ENCODE measurements at regions not wholly inside any gene's neighbourhood (a gene's known extent, or its start where the extent isn't known, plus 50 kb on each side); places are given as distances from the start of the nearest gene placed in this dataset.

GRCh38 chr10:89954787-89955566, 253.6 kb downstream of the KIF20B start:
- H3K27me3 Mint-ChIP-seq, result peaks cover 7% of the 10 kb centered on the region
- Histone ChIP-seq H3K27ac (ENCODE audit: low read depth in 1 of 2, low read length in 2 of 2) (no peak overlapping the region), H3K4me1 (ENCODE audit: insufficient read depth, low read length) (no peaks in the 10 kb centered on the region), H3K9me3 (ENCODE audit: control insufficient read depth in 1 of 2, insufficient read depth in 1 of 2, low read length in 2 of 2) (no peaks in the 10 kb centered on the region), H3K27me3 (ENCODE audit: control insufficient read depth in 1 of 2, insufficient read depth in 2 of 2, low read length in 2 of 2) (no peaks in the 10 kb centered on the region), H3K4me3 (ENCODE audit: low read length) (no peak overlapping the region), H3K36me3 (ENCODE audit: insufficient read depth, low read length) (no peaks in the 10 kb centered on the region)
- H3K9me3 Mint-ChIP-seq, result no peaks in the 10 kb centered on the region
- no peak overlapping the region for H3K27ac Mint-ChIP-seq
- no peak for DNase-seq
- no peaks in the 10 kb centered on the region for H3K4me1 Mint-ChIP-seq (ENCODE audit: low read depth)
- intact Hi-C loops (cut with DNase I, micrococcal nuclease), result no loop called here
- ChIA-PET CTCF (no interaction called here), POLR2A (no interaction called here)
- ATAC-seq (ENCODE audit: poor library complexity), result no peak
- TF ChIP-seq CTCF (IDR thresholded peaks at IDR 0.05), result no peak
- H3K36me3 Mint-ChIP-seq (ENCODE audit: low read depth), result no peaks in the 10 kb centered on the region
- H3K4me3 Mint-ChIP-seq, result no peak overlapping the region

GRCh38 chr10:89959433-89960110, 258.2 kb downstream of the KIF20B start:
- intact Hi-C loops (cut with DNase I, micrococcal nuclease), result no loop called here
- no peak overlapping the region for H3K4me3 Mint-ChIP-seq
- CTCF ChIA-PET, result no interaction called here

GRCh38 chr10:89963451-89964102, 262.2 kb downstream of the KIF20B start:
- POLR2A ChIA-PET, result no interaction called here
- peaks cover 0 to 2% of the 10 kb centered on the region in 2 experiments for H3K27me3 ChIP-seq (ENCODE audit: control insufficient read depth in 1 of 2, insufficient read depth in 2 of 2, low read length in 2 of 2)
- H3K9me3 ChIP-seq (ENCODE audit: control insufficient read depth in 1 of 2, insufficient read depth in 1 of 2, low read length in 2 of 2), result no peaks in the 10 kb centered on the region
- DNase-seq (no peak), ATAC-seq (ENCODE audit: poor library complexity) (no peak)
- CTCF ChIA-PET, result no interaction called here
- H3K4me3 ChIP-seq (ENCODE audit: low read length), result no peak overlapping the region
- H3K36me3 ChIP-seq (ENCODE audit: insufficient read depth, low read length), result no peaks in the 10 kb centered on the region
- H3K4me3 Mint-ChIP-seq, result no peak overlapping the region
- intact Hi-C loops (cut with DNase I, micrococcal nuclease), result no loop called here
- no peak overlapping the region for H3K27ac ChIP-seq (ENCODE audit: low read depth in 1 of 2, low read length in 2 of 2)
- no peaks in the 10 kb centered on the region for H3K4me1 Mint-ChIP-seq (ENCODE audit: low read depth)
- H3K36me3 Mint-ChIP-seq (ENCODE audit: low read depth), result no peaks in the 10 kb centered on the region
- no peak overlapping the region for H3K27ac Mint-ChIP-seq
- H3K9me3 Mint-ChIP-seq, result no peaks in the 10 kb centered on the region
- peaks cover 5% of the 10 kb centered on the region for H3K27me3 Mint-ChIP-seq
- no peak for TF ChIP-seq CTCF (IDR thresholded peaks at IDR 0.05)
- no peaks in the 10 kb centered on the region for H3K4me1 ChIP-seq (ENCODE audit: insufficient read depth, low read length)

More at GRCh38 chr10:89959433-89960110, 258.2 kb downstream of the KIF20B start:
- peaks cover 5% of the 10 kb centered on the region for H3K27me3 Mint-ChIP-seq
- H3K4me3 ChIP-seq (ENCODE audit: low read length), result no peak overlapping the region
- no peak overlapping the region for H3K27ac Mint-ChIP-seq
- no peaks in the 10 kb centered on the region for H3K9me3 Mint-ChIP-seq
- no peaks in the 10 kb centered on the region for H3K36me3 ChIP-seq (ENCODE audit: insufficient read depth, low read length)
- no peaks in the 10 kb centered on the region for H3K9me3 ChIP-seq (ENCODE audit: control insufficient read depth in 1 of 2, insufficient read depth in 1 of 2, low read length in 2 of 2)
- peaks cover 0 to 2% of the 10 kb centered on the region in 2 experiments for H3K27me3 ChIP-seq (ENCODE audit: control insufficient read depth in 1 of 2, insufficient read depth in 2 of 2, low read length in 2 of 2)
- POLR2A ChIA-PET, result no interaction called here
- no peak overlapping the region for H3K27ac ChIP-seq (ENCODE audit: low read depth in 1 of 2, low read length in 2 of 2)
- TF ChIP-seq CTCF (IDR thresholded peaks at IDR 0.05), result no peak
- DNase-seq (no peak), ATAC-seq (ENCODE audit: poor library complexity) (no peak)
- H3K4me1 ChIP-seq (ENCODE audit: insufficient read depth, low read length), result no peaks in the 10 kb centered on the region
- H3K36me3 Mint-ChIP-seq (ENCODE audit: low read depth), result no peaks in the 10 kb centered on the region
- no peaks in the 10 kb centered on the region for H3K4me1 Mint-ChIP-seq (ENCODE audit: low read depth)

Data from CD4-positive, alpha-beta T cell (primary cell).